ENCODE measurements at regions not wholly inside any gene's neighbourhood (a gene's known extent, or its start where the extent isn't known, plus 50 kb on each side); places are given as distances from the start of the nearest gene placed in this dataset.
"Not testable (repeated sequence)": the region's sequence is repeated elsewhere in the genome, so short reads cannot be mapped to it uniquely, and the experiment has no call there.

DNA sequence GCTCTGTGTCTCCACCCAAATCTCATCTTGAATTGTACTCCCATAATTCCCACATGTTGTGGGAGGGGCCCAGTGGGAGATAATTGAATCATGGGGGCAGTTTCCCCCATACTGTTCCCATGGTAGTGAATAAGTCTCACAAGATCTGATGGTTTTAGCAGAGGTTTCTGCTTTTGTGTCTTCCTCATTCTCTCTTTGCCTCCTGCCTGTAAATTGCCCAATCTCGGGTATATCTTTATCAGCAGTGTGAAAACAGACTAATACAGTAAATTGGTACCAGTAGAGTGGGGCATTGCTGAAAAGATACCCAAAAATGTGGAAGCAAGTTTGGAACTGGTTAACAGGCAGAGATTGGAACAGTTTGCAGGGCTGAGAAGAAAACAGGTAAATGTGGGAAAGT, 278.1 kb upstream of the PCDH9 start:
- DNase-seq: not testable (repeated sequence)

DNA sequence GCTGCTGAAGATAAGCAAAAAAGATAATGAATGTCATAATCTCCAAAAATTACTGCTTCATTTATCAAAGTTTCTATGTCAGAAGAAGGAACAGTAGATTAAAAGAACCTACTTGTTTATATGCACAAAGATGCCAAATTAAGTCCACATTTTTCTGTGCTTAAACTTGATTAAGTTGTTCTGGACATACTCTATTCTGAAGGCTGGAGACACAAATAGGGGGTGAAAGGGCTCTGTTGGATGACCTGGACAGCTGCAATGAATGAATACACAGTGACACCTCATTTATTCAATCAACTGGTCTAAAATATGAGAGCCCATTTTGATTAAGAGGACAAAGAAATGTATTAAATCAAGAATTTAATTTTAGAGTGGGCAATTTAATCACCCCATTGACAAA, 276.3 kb upstream of the PCDH9 start:
- no peak for DNase-seq

DNA sequence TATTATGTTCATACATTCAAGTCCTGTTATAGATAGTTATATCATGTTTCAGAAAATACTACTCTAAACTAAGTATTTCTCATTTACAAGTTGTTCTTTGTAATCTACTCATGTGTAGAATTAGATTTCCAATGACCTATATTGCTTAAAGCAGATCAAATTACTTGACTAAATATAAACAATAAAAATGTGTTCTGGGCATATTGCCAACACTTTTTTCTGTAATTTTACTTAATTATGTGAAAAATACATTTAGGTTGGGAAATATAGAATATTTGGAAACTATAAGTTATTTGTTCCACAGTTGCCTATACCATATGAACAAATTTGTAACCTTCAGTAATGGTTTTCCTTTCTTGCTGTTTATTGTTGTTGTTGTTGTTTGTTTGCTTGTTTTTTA, 275.2 kb upstream of the PCDH9 start:
- DNase-seq: no peak

- no peak for DNase-seq
Observed at GRCh38 chr13:67498948-67499347, 268.8 kb upstream of the PCDH9 start.

DNA sequence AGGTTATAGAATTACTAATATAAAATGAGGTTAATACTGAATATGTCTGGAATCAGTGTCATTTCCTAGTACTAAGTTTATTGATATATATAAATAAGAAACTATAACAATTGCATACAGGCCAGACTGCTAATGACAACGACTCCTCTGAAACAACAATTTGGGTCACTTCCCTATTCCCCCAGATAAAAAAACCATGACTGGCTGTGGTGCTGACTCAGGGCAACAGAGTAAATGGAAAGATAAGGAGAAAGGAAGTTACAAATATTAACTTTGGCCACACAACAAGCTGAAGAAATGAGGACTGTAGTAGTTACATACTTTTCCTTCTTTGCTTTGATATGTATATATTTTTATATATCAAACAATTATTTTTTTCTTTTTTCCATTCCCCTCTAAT, 263.7 kb upstream of the PCDH9 start:
- DNase-seq: no peak

- DNase-seq: no peak
Observed at GRCh38 chr13:67489016-67489415, 258.9 kb upstream of the PCDH9 start.

- no peak for DNase-seq
Observed at GRCh38 chr13:67481445-67481844, 251.3 kb upstream of the PCDH9 start.

GRCh38 chr13:67474115-67474514, 244.0 kb upstream of the PCDH9 start:
- DNase-seq: no peak

- DNase-seq: no peak
Observed at GRCh38 chr13:67469623-67470022, 239.5 kb upstream of the PCDH9 start.

DNA sequence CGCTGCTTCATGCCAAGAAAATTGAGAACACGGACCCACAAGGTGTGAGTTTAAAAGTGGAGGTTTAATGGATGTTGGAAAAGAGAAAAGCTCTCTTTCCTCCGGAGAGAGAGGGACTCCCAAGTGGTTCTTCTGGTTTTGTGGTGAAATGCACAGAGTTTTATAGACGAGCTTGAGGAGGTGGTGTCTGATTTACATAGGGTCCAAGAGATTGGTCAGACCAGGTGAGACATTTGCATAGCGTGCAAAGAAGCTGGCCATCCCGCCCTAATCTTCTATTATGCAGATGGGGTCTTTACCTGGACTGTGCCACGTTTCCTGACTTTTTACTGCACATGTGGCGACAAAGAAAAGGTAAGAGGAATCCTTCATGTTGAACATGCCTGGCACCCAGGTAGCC, 236.4 kb upstream of the PCDH9 start:
- no peak for DNase-seq

- no peak for DNase-seq
Observed at GRCh38 chr13:67464154-67464553, 234.0 kb upstream of the PCDH9 start.

DNA sequence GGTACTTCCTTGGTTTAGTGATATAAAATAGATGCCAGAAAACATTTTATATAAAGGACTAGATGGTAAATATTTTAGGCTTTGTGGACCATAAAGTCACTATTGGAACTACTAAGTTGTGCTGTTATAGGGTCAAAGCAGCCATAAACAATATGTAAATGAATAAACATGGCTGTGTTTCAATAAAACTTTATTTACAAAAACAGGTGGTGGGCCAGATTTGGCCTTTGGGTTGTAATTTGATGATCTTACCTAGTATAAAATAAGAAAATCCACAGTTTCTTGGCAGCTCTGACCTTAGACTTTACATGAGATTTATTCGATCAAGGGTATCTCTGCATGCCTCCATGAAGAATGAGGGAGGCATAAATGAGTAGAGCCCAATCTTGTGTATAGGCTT, 232.0 kb upstream of the PCDH9 start:
- no peak for DNase-seq

GRCh38 chr13:67452526-67452925, 222.4 kb upstream of the PCDH9 start:
- DNase-seq: not testable (repeated sequence)

DNA sequence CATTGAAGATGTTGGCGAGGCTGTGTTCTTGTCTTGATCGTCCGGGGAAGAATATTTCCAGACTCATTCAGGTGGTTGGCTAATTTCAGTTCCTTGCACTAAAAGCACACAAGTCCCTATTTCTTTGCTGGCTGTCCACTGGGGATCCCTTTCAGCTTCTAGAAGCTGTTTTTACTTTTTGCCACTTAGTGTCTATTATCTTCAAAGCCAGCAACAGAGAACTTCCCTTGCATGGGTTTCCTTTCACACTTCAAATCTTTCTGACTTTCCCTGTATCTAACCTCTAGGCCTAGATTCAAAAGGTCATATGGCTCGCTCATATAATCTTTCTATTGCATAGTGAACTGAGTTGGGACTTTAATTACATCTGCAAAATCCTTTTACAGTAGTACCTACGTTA, 215.3 kb upstream of the PCDH9 start:
- DNase-seq: no peak

DNA sequence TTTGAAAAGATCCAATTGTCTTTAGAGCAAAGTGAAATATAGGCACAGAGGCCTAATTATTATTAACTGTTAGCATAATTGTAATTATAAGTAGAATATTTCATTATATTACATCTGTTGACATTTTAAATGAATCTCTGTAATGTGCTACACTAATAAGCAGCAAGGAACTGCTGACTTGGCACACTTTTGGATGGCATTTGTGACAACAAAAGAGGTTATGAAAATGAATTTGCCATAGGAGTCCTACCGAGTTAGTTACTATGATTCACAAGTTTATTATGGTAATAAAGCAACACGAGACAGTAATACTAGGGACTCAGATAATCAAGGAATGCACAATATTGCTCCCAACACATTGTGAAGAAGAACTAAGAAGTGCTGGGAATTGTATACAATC, 213.8 kb upstream of the PCDH9 start:
- no peak for DNase-seq

DNA sequence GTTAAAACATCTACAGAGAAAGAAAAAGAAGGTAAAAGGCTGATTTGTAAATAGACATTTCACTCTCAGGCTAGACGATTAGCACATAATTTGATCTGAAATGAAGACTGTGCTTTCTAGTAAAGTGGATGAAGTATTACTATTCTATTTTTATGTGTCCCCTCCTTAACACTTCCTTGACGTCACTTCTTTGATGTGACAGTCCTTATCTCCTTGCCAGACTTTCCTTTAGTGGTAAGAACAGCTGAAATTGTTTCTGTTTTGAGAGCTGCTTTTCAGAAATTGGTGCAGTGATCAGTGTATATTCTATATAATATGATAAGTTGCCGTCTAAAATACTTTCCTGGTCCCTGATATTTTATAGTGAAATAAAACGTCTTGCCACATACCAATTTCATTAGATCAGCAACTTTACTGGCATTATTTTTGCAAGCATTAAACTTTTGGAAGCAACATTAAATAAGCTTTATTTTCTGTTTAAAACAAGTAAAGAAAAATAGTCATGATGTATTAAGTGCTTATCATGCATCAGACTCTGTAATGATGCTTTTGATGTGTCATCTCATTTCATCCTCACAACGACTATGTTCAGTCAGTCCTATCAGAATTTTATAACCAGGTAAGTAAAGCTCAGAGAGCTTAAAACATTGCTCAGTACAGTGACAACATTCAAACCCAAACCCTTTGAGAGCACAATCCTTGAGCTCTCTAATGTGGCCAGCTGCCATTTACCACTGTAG, 210.3 kb upstream of the PCDH9 start:
- DNase-seq: no peak

GRCh38 chr13:67439365-67439764, 209.2 kb upstream of the PCDH9 start:
- DNase-seq: no peak

DNA sequence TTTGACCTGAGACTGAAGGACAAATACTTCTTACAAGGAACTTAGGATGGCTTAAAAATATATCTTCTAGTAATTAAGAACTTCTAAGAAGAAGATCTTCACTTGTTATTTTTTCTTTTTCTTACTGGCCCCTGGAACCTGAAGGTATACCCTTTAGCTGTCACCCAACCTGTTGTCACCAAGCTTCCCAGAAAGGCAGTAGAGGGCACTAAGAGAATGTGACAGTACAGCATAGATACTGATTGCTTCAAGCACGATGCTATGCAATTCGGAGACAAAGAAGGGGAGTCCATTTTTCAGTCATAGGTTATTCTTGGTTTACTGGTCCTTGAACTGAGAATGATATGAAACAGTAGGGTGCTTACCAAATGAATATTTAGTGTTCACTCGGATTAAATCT, 208.3 kb upstream of the PCDH9 start:
- no peak for DNase-seq

DNA sequence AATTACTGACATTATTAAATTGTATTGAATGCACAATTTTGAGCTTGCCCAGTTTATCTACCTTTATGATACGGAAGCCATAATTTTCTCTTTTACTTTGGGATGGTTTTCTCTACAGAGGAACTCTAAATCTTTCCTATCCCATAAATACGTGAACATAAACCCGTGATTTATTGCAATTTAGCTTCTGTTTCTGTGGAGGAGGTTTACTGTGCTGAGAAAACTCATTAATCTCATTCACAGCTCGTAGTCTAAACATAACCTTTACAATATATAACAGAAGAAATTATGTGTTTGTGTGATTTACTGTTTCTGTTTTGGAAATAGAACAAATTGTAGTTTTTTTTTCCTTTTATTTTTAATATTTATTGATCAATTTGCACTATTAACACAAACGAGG, 207.1 kb upstream of the PCDH9 start:
- DNase-seq: no peak

DNA sequence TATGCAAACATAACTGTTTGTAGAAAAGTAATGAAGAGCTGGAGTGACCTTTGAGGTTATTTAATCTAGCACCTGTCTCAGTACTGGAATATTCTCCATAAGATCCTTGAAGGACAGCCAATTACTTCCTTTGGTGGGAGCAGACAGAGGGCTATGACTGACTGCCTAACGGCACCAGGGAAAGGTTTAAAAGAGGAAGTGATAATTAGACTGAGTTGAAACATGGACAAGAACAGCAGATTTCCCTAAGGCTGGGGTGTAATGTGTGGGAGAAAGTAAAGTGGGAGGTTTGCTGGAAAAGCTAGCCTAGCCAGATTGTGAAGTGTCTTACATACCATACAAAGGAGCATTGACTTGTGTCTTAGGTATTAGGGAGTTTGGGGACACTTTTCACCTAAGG, 191.3 kb upstream of the PCDH9 start:
- DNase-seq: no peak

- no peak for DNase-seq
Observed at GRCh38 chr13:67416047-67416925, 186.2 kb upstream of the PCDH9 start.

- no peak for DNase-seq
Observed at GRCh38 chr13:67410645-67411044, 180.5 kb upstream of the PCDH9 start.

GRCh38 chr13:67408798-67409197, 178.7 kb upstream of the PCDH9 start:
- DNase-seq: no peak

GRCh38 chr13:67402546-67402945, 172.4 kb upstream of the PCDH9 start:
- DNase-seq: no peak

Data from right hindlimb (tissue), 1 donor.